ENCODE measurements at regions not wholly inside any gene's neighbourhood (a gene's known extent, or its start where the extent isn't known, plus 50 kb on each side); places are given as distances from the start of the nearest gene placed in this dataset.

DNA sequence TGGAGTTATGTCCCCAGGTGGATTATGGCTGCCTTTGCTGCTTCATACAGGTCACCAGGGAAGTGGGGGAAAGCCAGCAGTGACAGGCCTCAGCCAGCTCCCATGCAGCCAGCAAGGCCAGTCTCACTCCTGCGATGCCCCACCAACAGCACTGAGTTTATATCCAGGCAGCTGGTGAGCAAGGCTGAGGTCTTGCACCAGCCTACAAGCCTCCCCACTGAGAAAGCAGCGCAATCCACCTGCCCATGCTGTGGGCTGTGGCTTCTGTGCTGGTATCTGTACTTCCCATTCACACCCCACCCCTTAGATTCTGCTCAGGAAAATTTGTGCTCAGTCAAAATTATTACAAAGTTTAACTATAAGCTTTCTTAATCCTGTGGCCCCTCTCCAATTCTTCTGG, 153.5 kb downstream of the HHIP start:
- Histone ChIP-seq H3K9me3 (ENCODE audit: severe bottlenecking) (no peaks in the 10 kb centered on the region), H3K36me3 (ENCODE audit: low read depth) (no peaks in the 10 kb centered on the region), H3K4me1 (ENCODE audit: insufficient read depth, poor library complexity, severe bottlenecking) (no peaks in the 10 kb centered on the region), H3K27ac (ENCODE audit: poor library complexity, severe bottlenecking) (no peak overlapping the region), H3K4me3 (ENCODE audit: severe bottlenecking) (no peak overlapping the region), H3K27me3 (ENCODE audit: insufficient read depth, poor library complexity, severe bottlenecking) (no peaks in the 10 kb centered on the region)
- TF ChIP-seq, protein P1, sequence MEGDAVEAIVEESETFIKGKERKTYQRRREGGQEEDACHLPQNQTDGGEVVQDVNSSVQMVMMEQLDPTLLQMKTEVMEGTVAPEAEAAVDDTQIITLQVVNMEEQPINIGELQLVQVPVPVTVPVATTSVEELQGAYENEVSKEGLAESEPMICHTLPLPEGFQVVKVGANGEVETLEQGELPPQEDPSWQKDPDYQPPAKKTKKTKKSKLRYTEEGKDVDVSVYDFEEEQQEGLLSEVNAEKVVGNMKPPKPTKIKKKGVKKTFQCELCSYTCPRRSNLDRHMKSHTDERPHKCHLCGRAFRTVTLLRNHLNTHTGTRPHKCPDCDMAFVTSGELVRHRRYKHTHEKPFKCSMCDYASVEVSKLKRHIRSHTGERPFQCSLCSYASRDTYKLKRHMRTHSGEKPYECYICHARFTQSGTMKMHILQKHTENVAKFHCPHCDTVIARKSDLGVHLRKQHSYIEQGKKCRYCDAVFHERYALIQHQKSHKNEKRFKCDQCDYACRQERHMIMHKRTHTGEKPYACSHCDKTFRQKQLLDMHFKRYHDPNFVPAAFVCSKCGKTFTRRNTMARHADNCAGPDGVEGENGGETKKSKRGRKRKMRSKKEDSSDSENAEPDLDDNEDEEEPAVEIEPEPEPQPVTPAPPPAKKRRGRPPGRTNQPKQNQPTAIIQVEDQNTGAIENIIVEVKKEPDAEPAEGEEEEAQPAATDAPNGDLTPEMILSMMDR (IDR thresholded peaks at IDR 0.05; ENCODE audit: poor library complexity, severe bottlenecking) = no peak
- ATAC-seq (ENCODE audit: low read depth) (no peak), DNase-seq (ENCODE audit: low spot score) (no peak)

DNA sequence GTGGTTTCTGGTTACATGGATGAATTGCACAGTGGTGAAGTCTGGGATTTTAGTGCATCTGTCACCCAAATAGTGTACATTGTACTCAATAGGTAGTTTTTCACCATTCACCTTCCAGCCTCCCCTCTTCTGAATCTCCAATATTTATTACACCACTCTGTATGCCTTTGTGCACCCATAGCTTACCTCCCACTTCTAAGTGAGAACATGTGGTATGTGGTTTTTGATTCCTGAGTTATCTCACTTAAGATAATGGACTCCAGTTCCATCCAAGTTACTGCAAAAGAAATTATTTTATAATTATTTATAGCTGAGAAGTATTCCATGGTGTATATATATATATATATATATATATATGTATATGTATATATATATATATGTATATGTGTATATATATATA, 155.8 kb downstream of the HHIP start:
- H3K27me3 ChIP-seq (ENCODE audit: insufficient read depth, poor library complexity, severe bottlenecking) = no peaks in the 10 kb centered on the region
- H3K4me1 ChIP-seq (ENCODE audit: insufficient read depth, poor library complexity, severe bottlenecking) = no peaks in the 10 kb centered on the region
- H3K4me3 ChIP-seq (ENCODE audit: severe bottlenecking) = no peak overlapping the region
- no peak overlapping the region for H3K27ac ChIP-seq (ENCODE audit: poor library complexity, severe bottlenecking)
- TF ChIP-seq, protein P1 (IDR thresholded peaks at IDR 0.05; ENCODE audit: poor library complexity, severe bottlenecking) = no peak
- ATAC-seq (ENCODE audit: low read depth) = no peak
- no peak for DNase-seq (ENCODE audit: low spot score)
- no peaks in the 10 kb centered on the region for H3K9me3 ChIP-seq (ENCODE audit: severe bottlenecking)
- no peaks in the 10 kb centered on the region for H3K36me3 ChIP-seq (ENCODE audit: low read depth)

DNA sequence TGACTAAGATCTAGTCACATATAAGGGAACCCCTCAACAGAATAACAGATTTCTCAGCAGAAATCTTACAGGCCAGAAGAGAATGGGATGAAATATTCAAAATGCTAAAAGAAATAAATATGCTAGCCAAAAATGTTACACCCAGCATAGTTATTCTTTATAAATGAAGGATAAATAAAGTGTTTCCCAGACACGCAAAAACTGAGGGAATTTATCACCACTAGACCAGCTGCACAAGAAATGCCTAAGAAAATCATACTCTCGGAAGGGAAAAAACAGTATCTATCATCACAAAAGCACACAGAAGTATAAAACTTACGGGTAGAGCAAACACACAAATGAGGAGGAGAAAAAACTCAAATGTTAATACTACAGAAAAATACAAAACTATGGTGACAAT, 162.1 kb downstream of the HHIP start:
- no peak for DNase-seq (ENCODE audit: low spot score)
- TF ChIP-seq, protein P1 (IDR thresholded peaks at IDR 0.05; ENCODE audit: poor library complexity, severe bottlenecking) = no peak
- peaks cover 6% of the 10 kb centered on the region for H3K9me3 ChIP-seq (ENCODE audit: severe bottlenecking)
- H3K4me1 ChIP-seq (ENCODE audit: insufficient read depth, poor library complexity, severe bottlenecking) = no peaks in the 10 kb centered on the region
- no peak overlapping the region for H3K27ac ChIP-seq (ENCODE audit: poor library complexity, severe bottlenecking)
- no peak for ATAC-seq (ENCODE audit: low read depth)
- H3K27me3 ChIP-seq (ENCODE audit: insufficient read depth, poor library complexity, severe bottlenecking) = no peaks in the 10 kb centered on the region
- no peak overlapping the region for H3K4me3 ChIP-seq (ENCODE audit: severe bottlenecking)
- H3K36me3 ChIP-seq (ENCODE audit: low read depth) = no peaks in the 10 kb centered on the region

DNA sequence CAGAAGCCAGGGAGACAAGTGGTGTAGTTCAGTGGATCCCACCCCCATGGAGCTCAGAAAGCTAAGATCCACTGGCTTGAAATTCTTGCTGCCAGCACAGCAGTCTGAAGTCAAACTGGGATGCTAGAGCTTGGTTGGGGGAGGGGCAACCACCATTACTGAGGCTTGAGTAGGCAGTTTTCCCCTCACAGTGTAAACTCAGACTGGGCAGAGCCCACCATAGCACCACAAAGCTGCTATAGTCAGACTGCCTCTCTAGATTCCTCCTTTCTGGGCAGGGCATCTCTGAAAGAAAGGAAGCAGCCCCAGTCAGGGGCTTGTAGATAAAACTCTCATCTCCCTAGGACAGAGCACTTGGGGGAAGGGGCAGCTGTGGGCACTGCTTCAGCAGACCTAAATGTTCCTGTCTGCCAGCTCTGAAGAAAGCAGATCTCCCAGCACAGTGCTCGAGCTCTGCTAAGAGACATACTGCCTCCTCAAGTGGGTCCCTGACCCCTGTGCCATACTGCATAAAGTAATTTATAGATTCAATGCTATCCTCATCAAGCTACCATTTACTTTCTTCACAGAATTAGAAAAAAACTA, 163.2 kb downstream of the HHIP start:
- DNase-seq (ENCODE audit: low spot score) (no peak), ATAC-seq (ENCODE audit: low read depth) (no peak)
- H3K36me3 ChIP-seq (ENCODE audit: low read depth) = no peaks in the 10 kb centered on the region
- no peaks in the 10 kb centered on the region for H3K4me1 ChIP-seq (ENCODE audit: insufficient read depth, poor library complexity, severe bottlenecking)
- no peak overlapping the region for H3K4me3 ChIP-seq (ENCODE audit: severe bottlenecking)
- H3K9me3 ChIP-seq (ENCODE audit: severe bottlenecking) = peaks cover 6% of the 10 kb centered on the region
- no peaks in the 10 kb centered on the region for H3K27me3 ChIP-seq (ENCODE audit: insufficient read depth, poor library complexity, severe bottlenecking)
- TF ChIP-seq, protein P1 (IDR thresholded peaks at IDR 0.05; ENCODE audit: poor library complexity, severe bottlenecking) = no peak
- no peak overlapping the region for H3K27ac ChIP-seq (ENCODE audit: poor library complexity, severe bottlenecking)

DNA sequence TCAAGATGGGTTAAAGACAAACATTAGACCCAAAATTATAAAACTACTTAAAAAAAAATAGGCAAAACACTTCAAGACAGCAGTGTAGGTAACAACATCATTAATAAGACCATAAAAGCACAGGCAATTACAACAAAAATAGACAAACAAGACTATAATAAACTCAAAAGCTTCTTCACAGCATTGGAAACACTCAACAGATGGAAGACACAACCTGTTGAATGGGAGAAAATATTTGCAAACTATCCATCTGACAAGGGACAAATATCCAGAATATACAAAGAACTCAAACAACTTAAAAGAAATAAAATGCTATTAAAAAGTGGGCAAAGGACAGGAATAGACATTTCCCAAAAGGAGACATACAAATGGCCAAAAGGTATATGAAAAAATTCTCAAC, 170.7 kb downstream of the HHIP start:
- no peak for DNase-seq (ENCODE audit: low spot score)
- TF ChIP-seq, protein P1 (IDR thresholded peaks at IDR 0.05; ENCODE audit: poor library complexity, severe bottlenecking) = no peak
- no peak overlapping the region for H3K27ac ChIP-seq (ENCODE audit: poor library complexity, severe bottlenecking)
- H3K4me1 ChIP-seq (ENCODE audit: insufficient read depth, poor library complexity, severe bottlenecking) = no peaks in the 10 kb centered on the region
- H3K4me3 ChIP-seq (ENCODE audit: severe bottlenecking) = no peak overlapping the region
- H3K9me3 ChIP-seq (ENCODE audit: severe bottlenecking) = no peaks in the 10 kb centered on the region
- no peaks in the 10 kb centered on the region for H3K36me3 ChIP-seq (ENCODE audit: low read depth)
- no peaks in the 10 kb centered on the region for H3K27me3 ChIP-seq (ENCODE audit: insufficient read depth, poor library complexity, severe bottlenecking)
- ATAC-seq (ENCODE audit: low read depth) = no peak

Data from RWPE2 (cell line).